A673 (cell line): ENCODE measurements at regions not wholly inside any gene's neighbourhood (a gene's known extent, or its start where the extent isn't known, plus 50 kb on each side); places are given as distances from the start of the nearest gene placed in this dataset.

Experiments used
- CTCF ChIP-seq: fragments of 300-800, 200-600 bp; sonication (generic); conservative IDR thresholded peaks from 2 replicates; pipeline ENCODE4 v1.5.1; 2017; ENCODE audit warnings: low read depth, mild to moderate bottlenecking, antibody characterized with exemption, low read length, moderate library complexity, mixed read lengths
- EZH2 ChIP-seq: fragments of 200-600 bp; sonication (generic); IDR thresholded peaks from 2 replicates; pipeline ENCODE4 v1.6.1; 2017; ENCODE audit warnings: borderline replicate concordance, low read depth, mild to moderate bottlenecking, mixed read lengths, antibody characterized with exemption, low read length; ENCODE audit not compliant: poor library complexity, severe bottlenecking

GRCh38 chr2:241974096-241974495 lies 104.6 kb downstream of the RTP5 start:
- TF ChIP-seq CTCF (no peak), EZH2 (no peak)
